ENCODE measurements at regions not wholly inside any gene's neighbourhood (a gene's known extent, or its start where the extent isn't known, plus 50 kb on each side); places are given as distances from the start of the nearest gene placed in this dataset.

GRCh38 chr2:3045318-3045921, 332.2 kb downstream of the EIPR1 start:
- no peak for ATAC-seq (ENCODE audit: low read depth)
- no peak overlapping the region for H3K4me3 ChIP-seq (ENCODE audit: severe bottlenecking)
- no peaks in the 10 kb centered on the region for H3K4me1 ChIP-seq (ENCODE audit: insufficient read depth, poor library complexity, severe bottlenecking)
- H3K27me3 ChIP-seq (ENCODE audit: insufficient read depth, poor library complexity, severe bottlenecking) = no peaks in the 10 kb centered on the region
- no peak overlapping the region for H3K27ac ChIP-seq (ENCODE audit: poor library complexity, severe bottlenecking)
- DNase-seq (ENCODE audit: low spot score) = no peak
- TF ChIP-seq, protein P1, sequence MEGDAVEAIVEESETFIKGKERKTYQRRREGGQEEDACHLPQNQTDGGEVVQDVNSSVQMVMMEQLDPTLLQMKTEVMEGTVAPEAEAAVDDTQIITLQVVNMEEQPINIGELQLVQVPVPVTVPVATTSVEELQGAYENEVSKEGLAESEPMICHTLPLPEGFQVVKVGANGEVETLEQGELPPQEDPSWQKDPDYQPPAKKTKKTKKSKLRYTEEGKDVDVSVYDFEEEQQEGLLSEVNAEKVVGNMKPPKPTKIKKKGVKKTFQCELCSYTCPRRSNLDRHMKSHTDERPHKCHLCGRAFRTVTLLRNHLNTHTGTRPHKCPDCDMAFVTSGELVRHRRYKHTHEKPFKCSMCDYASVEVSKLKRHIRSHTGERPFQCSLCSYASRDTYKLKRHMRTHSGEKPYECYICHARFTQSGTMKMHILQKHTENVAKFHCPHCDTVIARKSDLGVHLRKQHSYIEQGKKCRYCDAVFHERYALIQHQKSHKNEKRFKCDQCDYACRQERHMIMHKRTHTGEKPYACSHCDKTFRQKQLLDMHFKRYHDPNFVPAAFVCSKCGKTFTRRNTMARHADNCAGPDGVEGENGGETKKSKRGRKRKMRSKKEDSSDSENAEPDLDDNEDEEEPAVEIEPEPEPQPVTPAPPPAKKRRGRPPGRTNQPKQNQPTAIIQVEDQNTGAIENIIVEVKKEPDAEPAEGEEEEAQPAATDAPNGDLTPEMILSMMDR (IDR thresholded peaks at IDR 0.05; ENCODE audit: poor library complexity, severe bottlenecking) = no peak
- no peaks in the 10 kb centered on the region for H3K9me3 ChIP-seq (ENCODE audit: severe bottlenecking)
- no peaks in the 10 kb centered on the region for H3K36me3 ChIP-seq (ENCODE audit: low read depth)

GRCh38 chr2:3044587-3045317, 332.9 kb downstream of the EIPR1 start:
- H3K9me3 ChIP-seq (ENCODE audit: severe bottlenecking) = no peaks in the 10 kb centered on the region
- TF ChIP-seq, protein P1 (IDR thresholded peaks at IDR 0.05; ENCODE audit: poor library complexity, severe bottlenecking) = no peak
- no peaks in the 10 kb centered on the region for H3K27me3 ChIP-seq (ENCODE audit: insufficient read depth, poor library complexity, severe bottlenecking)
- H3K27ac ChIP-seq (ENCODE audit: poor library complexity, severe bottlenecking) = no peak overlapping the region
- H3K4me3 ChIP-seq (ENCODE audit: severe bottlenecking) = no peak overlapping the region
- H3K4me1 ChIP-seq (ENCODE audit: insufficient read depth, poor library complexity, severe bottlenecking) = no peaks in the 10 kb centered on the region
- no peak for DNase-seq (ENCODE audit: low spot score)
- no peak for ATAC-seq (ENCODE audit: low read depth)
- H3K36me3 ChIP-seq (ENCODE audit: low read depth) = no peaks in the 10 kb centered on the region

DNA sequence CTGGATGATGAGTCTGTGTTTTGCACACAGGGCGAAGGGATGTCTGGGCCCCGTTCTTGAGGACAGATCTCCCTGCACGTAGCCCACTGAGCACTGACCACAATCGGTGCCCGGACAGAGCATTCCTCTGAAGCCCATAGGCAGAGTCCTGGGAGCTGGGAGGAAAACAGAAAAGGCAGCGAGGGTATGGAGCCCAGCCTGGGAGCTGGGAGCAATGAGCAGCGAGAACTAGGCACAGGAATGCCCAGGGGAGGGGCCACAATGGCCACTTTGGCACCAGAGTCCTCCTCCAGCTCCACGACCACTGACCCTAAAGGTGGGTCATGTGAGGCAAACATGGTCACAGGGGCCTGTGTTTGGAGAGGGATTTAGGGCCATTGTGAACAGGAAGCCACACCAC, 333.9 kb downstream of the EIPR1 start:
- ATAC-seq (ENCODE audit: low read depth) (no peak), DNase-seq (ENCODE audit: low spot score) (no peak)
- TF ChIP-seq, protein P1 (IDR thresholded peaks at IDR 0.05; ENCODE audit: poor library complexity, severe bottlenecking) = no peak
- Histone ChIP-seq H3K9me3 (ENCODE audit: severe bottlenecking) (no peaks in the 10 kb centered on the region), H3K4me3 (ENCODE audit: severe bottlenecking) (no peak overlapping the region), H3K27me3 (ENCODE audit: insufficient read depth, poor library complexity, severe bottlenecking) (no peaks in the 10 kb centered on the region), H3K4me1 (ENCODE audit: insufficient read depth, poor library complexity, severe bottlenecking) (no peaks in the 10 kb centered on the region), H3K27ac (ENCODE audit: poor library complexity, severe bottlenecking) (no peak overlapping the region), H3K36me3 (ENCODE audit: low read depth) (no peaks in the 10 kb centered on the region)

GRCh38 chr2:3042601-3043585, 334.7 kb downstream of the EIPR1 start:
- Histone ChIP-seq H3K4me3 (ENCODE audit: severe bottlenecking) (no peak overlapping the region), H3K36me3 (ENCODE audit: low read depth) (no peaks in the 10 kb centered on the region), H3K9me3 (ENCODE audit: severe bottlenecking) (no peaks in the 10 kb centered on the region), H3K27me3 (ENCODE audit: insufficient read depth, poor library complexity, severe bottlenecking) (no peaks in the 10 kb centered on the region), H3K4me1 (ENCODE audit: insufficient read depth, poor library complexity, severe bottlenecking) (no peaks in the 10 kb centered on the region), H3K27ac (ENCODE audit: poor library complexity, severe bottlenecking) (no peak overlapping the region)
- DNase-seq (ENCODE audit: low spot score) = no peak
- TF ChIP-seq, protein P1 (IDR thresholded peaks at IDR 0.05; ENCODE audit: poor library complexity, severe bottlenecking) = no peak
- no peak for ATAC-seq (ENCODE audit: low read depth)

All from RWPE2 (cell line).